ENCODE measurements at regions not wholly inside any gene's neighbourhood (a gene's known extent, or its start where the extent isn't known, plus 50 kb on each side); places are given as distances from the start of the nearest gene placed in this dataset.

DNA sequence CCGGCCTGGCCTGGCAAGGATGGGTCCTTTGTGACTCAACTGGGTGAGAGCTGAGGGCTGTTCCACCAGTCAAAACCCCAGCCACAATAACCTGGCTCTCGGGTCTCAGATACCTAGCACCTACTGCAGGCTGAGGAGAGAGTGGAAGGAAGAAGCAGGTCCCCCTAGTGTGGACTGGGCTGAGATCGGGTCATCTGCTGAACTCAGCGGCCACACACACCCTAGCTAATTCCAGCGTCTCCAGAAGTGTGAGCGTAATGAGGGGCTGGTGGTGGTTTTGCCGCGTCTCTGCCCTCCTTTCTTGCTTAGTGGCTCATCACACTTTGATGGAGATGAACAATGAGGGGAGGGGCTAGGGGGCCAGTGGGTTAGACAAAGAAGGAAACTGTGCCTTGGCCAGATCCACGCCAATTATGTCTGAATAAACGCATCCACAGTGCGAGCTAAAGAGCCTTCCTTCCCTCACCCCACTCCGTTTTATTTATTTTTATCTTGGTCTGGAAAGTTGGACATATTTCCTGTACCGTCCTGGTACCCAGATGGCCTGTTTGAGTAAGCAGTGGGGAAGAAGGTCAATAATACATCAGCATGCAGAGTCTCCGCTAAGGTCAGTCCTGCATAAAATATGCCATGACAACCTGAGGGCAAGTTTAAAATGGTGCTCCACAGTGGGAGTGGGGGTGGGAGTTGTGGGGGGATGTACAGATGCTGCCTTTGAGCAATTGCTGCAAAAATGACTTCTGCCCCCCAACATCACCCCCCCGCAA is 370.0 kb downstream of the WDR72 start:
- TF ChIP-seq, protein P1, sequence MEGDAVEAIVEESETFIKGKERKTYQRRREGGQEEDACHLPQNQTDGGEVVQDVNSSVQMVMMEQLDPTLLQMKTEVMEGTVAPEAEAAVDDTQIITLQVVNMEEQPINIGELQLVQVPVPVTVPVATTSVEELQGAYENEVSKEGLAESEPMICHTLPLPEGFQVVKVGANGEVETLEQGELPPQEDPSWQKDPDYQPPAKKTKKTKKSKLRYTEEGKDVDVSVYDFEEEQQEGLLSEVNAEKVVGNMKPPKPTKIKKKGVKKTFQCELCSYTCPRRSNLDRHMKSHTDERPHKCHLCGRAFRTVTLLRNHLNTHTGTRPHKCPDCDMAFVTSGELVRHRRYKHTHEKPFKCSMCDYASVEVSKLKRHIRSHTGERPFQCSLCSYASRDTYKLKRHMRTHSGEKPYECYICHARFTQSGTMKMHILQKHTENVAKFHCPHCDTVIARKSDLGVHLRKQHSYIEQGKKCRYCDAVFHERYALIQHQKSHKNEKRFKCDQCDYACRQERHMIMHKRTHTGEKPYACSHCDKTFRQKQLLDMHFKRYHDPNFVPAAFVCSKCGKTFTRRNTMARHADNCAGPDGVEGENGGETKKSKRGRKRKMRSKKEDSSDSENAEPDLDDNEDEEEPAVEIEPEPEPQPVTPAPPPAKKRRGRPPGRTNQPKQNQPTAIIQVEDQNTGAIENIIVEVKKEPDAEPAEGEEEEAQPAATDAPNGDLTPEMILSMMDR (IDR thresholded peaks at IDR 0.05), result no peak
- no peak for TF ChIP-seq POLR2A (IDR thresholded peaks at IDR 0.05)
